ENCODE measurements at regions not wholly inside any gene's neighbourhood (a gene's known extent, or its start where the extent isn't known, plus 50 kb on each side); places are given as distances from the start of the nearest gene placed in this dataset.

GRCh38 chr5:118778941-118779340 is 209.4 kb downstream of the DTWD2 start:
- no peak for DNase-seq (ENCODE audit: low read depth in 4 of 4, low spot score in 3 of 4)

GRCh38 chr5:118777189-118777736 is 211.1 kb downstream of the DTWD2 start:
- DNase-seq (ENCODE audit: low read depth in 4 of 4, low spot score in 3 of 4), result no peak

- DNase-seq (ENCODE audit: low read depth in 4 of 4, low spot score in 3 of 4), result no peak
Observed at GRCh38 chr5:118776755-118777154, 211.6 kb downstream of the DTWD2 start.

GRCh38 chr5:118775790-118776499 is 212.4 kb downstream of the DTWD2 start:
- no peak for DNase-seq (ENCODE audit: low read depth in 4 of 4, low spot score in 3 of 4)

GRCh38 chr5:118768607-118769175 is 219.7 kb downstream of the DTWD2 start:
- no peak for DNase-seq (ENCODE audit: low read depth in 4 of 4, low spot score in 3 of 4)

DNA sequence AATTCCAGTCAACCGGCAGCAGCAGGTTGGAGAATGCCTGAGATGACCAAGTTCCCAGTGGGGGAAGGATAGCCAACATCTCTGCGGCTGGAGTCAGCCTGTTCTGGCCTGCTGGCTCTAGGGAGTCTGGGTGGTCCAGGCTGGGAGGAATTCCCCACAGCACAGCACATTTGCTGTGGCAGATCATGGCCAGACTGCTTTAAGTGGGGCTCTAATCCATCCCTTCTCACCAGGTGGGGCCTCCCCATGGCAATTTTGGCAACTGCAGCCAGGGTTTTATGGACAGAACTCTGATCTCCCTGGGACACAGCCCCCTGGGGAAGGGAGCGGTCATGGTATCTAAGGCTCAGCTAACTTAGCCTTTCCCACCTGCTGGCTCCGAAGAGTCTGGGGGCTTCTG is 226.1 kb downstream of the DTWD2 start:
- no peak for DNase-seq (ENCODE audit: low read depth in 4 of 4, low spot score in 3 of 4)

DNA sequence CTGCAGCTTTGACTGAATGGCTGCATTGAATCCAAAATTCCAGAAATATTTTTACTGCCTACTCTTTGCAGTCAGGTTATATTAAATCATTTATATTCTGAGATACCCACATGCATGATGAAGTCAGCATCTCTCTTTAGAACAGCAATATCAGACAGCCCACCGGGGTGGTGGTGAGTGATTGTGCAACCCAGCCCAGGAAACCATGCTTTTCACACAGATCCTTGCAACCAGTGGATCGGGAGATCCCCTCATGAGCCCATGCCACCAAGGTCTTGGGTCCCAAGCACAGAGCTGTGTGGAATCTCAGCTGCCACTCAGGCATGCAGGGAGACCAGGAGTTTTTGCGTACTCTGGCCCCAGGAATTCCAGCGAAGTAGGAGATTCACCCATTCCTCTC is 226.5 kb downstream of the DTWD2 start:
- no peak for DNase-seq (ENCODE audit: low read depth in 4 of 4, low spot score in 3 of 4)

GRCh38 chr5:118752969-118753368 is 235.4 kb downstream of the DTWD2 start:
- DNase-seq (ENCODE audit: low read depth in 4 of 4, low spot score in 3 of 4), result no peak

GRCh38 chr5:118736396-118736795 is 252.0 kb downstream of the DTWD2 start:
- no peak for DNase-seq (ENCODE audit: low read depth in 4 of 4, low spot score in 3 of 4)

- no peak for DNase-seq (ENCODE audit: low read depth in 4 of 4, low spot score in 3 of 4)
Observed at GRCh38 chr5:118733394-118733793, 255.0 kb downstream of the DTWD2 start.

GRCh38 chr5:118728191-118728590 is 260.2 kb downstream of the DTWD2 start:
- DNase-seq (ENCODE audit: low read depth in 4 of 4, low spot score in 3 of 4), result no peak

DNA sequence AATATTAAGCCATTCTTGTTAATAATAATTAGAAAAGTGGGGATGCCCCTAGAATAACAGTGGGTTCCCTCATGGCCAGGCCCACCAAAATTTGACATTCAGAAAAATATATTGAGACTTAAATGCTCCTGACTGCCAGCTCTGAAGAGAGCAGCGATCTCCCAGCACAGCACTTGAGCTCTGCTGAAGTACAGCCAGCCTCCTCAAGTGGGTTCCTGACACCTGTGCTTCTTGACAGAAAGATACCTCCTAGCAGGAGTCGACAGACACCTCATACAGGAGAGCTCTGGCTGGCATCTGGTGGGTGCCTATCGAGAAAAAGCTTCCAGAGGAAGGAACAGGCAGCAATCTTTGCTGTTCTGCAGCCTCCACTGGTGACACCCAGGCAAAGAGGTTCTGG is 261.5 kb downstream of the DTWD2 start:
- DNase-seq (ENCODE audit: low read depth in 4 of 4, low spot score in 3 of 4), result no peak

- DNase-seq (ENCODE audit: low read depth in 4 of 4, low spot score in 3 of 4), result no peak
Observed at GRCh38 chr5:118723021-118723338, 265.4 kb downstream of the DTWD2 start.

DNA sequence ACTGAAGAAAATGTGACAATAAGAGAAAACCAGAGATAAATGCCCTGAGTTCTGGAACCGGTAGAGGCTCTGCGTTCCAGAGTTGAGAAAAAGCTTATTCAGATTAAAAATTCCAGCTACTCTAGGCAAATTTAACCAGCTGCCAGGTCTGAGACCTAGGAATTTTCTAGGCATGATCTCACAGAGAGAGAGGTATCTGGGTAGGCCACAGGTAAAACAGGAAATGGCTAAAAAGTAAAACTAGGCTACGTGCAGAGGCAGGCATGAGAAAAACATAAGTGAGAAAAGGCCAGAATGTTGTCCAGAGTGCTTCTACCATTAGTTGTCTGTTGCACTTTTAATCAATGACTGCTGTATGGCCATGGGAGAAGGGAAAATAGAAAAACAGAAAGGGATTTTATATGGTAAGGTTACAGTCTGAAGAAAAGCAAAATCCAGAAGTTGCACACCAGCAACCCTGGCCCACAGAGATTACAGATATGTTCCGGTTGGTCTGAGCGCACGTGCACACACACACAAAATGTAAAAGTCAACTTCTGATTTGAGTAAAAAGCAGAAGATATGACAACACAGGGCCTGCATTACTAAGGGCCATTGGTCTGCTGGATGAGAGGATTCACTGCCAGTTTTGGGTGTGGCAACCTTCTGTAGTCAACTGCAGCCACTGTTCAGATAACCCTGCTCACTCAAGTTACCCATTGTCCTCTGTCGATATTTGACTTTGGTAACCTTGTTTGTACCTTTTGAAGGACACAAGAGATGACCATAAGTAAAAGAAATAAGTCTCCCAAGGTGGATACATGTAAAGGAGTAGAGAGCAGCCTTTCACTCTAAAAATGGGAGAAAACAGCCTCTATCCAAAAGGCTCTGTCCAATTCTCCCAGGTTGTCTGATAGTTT is 266.0 kb downstream of the DTWD2 start:
- DNase-seq (ENCODE audit: low read depth in 4 of 4, low spot score in 3 of 4), result no peak

DNA sequence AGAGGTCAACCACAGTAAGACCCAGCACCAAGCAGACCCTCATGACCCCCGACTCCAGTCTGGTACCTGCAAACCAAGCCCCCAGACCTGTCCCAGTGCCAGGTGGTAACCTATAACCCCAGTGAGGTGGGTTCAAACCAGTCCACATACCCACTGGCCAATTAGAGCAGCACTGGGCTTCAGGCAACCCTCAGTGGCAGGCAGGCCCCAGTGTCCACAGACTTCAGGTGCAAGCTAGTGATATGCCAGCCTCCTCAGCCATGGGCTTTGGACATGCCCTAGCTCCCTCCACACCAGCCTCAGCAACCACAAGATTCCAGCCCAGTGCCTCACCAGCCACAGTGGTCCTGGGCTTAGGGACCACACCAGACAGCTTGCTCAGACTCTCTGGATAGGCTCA is 276.6 kb downstream of the DTWD2 start:
- no peak for DNase-seq (ENCODE audit: low read depth in 4 of 4, low spot score in 3 of 4)

GRCh38 chr5:118705959-118706667 is 282.2 kb downstream of the DTWD2 start:
- no peak for DNase-seq (ENCODE audit: low read depth in 4 of 4, low spot score in 3 of 4)

- DNase-seq (ENCODE audit: low read depth in 4 of 4, low spot score in 3 of 4), result no peak
Observed at GRCh38 chr5:118703241-118703640, 285.1 kb downstream of the DTWD2 start.

DNA sequence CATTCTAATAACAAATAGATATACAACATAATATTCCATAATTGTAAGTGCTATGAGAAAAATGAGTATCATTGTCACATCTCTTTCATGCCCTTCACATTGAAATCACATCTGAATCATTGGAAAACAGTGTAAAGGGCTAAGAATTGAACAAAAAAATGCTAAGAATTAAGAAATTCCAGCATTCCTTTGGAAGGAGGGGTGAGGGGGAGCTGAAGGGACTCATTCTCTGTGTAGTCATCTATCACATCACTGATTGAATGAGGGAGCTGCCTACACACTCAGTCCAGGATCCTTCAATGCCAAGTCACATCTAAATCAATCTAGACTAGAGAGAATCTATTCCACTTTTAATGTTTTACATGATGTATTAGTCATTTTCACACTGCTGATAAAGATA is 286.6 kb downstream of the DTWD2 start:
- DNase-seq (ENCODE audit: low read depth in 4 of 4, low spot score in 3 of 4), result no peak

DNA sequence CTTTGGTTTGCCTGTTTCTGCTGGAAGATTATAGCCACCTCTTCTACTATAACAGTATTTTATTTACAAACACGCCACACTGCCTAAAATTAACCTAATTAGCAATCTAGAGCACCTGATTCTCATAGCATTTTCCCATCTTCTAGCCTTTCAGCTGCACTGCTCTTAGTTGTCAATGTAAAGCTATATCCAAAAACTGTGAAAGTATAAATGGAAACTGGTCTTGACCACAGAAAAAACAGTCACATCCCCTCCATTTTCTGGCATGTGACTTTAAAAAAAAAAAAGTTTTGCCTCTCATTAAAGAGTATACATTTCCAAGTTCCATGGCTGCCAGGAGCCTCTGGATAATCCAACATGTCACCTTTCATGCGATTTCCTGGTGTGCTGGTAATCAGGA is 287.8 kb downstream of the DTWD2 start:
- no peak for DNase-seq (ENCODE audit: low read depth in 4 of 4, low spot score in 3 of 4)

DNA sequence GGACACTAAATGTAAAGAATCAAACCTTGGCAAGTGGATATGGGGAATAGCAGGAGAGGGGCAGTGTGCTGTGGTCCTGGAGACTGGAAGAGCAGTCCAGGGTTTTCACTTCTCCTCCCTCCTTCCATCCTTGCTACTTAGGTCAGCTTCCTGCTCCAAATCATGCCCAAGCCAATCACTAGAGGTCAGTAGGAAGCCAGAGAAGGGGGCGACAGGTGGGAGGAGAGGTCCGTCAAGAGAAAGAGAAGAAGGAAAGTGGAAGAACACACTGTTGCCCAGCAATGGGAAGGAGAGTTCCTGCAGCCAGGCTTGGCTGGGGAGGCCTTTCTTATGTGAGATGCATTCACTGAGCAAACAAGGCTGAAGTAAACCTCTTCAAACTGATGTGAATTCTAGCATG is 289.6 kb downstream of the DTWD2 start:
- no peak for DNase-seq (ENCODE audit: low read depth in 4 of 4, low spot score in 3 of 4)

DNA sequence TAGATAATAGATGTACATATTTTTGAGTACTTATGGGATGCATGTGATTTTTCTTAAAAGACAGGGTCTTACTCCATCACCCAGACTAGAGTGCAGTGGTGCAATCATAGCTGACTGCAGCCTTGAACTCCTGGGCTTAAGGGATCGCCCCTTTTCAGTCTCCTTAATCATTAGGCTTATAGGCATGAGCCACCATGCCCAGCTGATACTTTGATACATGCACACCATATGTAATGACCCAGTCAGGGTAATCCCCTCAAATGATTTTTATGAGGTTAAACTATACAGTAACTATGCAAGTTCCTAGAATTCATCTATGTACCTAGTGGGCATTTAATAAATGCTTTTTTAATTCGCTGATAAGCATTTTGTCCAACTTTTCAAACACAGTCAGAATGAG is 292.3 kb downstream of the DTWD2 start:
- no peak for DNase-seq (ENCODE audit: low read depth in 4 of 4, low spot score in 3 of 4)

Data from left renal pelvis (tissue), 4 donors.